ENCODE measurements at regions not wholly inside any gene's neighbourhood (a gene's known extent, or its start where the extent isn't known, plus 50 kb on each side); places are given as distances from the start of the nearest gene placed in this dataset.
"Not testable (repeated sequence)": the region's sequence is repeated elsewhere in the genome, so short reads cannot be mapped to it uniquely, and the experiment has no call there.

GRCh38 chr9:89854715-89855475 is 250.1 kb downstream of the GADD45G start:
- no peaks in the 10 kb centered on the region for H3K9me3 Mint-ChIP-seq
- H3K36me3 Mint-ChIP-seq (ENCODE audit: insufficient read depth), result no peaks in the 10 kb centered on the region
- peaks cover 3% of the 10 kb centered on the region for H3K4me1 Mint-ChIP-seq (ENCODE audit: low read depth)
- ATAC-seq, result no peak
- peaks cover 1% of the 10 kb centered on the region for H3K27me3 Mint-ChIP-seq (ENCODE audit: low read depth)
- DNase-seq, result no peak
- H3K4me3 Mint-ChIP-seq, result no peak overlapping the region

GRCh38 chr9:89856296-89856695 is 251.5 kb downstream of the GADD45G start:
- DNase-seq; H3K9me3 Mint-ChIP-seq; H3K27me3 Mint-ChIP-seq (ENCODE audit: low read depth); H3K4me1 Mint-ChIP-seq (ENCODE audit: low read depth); ATAC-seq; H3K36me3 Mint-ChIP-seq (ENCODE audit: insufficient read depth); H3K4me3 Mint-ChIP-seq: not testable (repeated sequence)

GRCh38 chr9:89856950-89857349 is 252.1 kb downstream of the GADD45G start:
- H3K27me3 Mint-ChIP-seq (ENCODE audit: low read depth); H3K4me3 Mint-ChIP-seq; DNase-seq; H3K4me1 Mint-ChIP-seq (ENCODE audit: low read depth); H3K9me3 Mint-ChIP-seq; H3K36me3 Mint-ChIP-seq (ENCODE audit: insufficient read depth); ATAC-seq: not testable (repeated sequence)

GRCh38 chr9:89859842-89860241 is 255.0 kb downstream of the GADD45G start:
- ATAC-seq; H3K4me1 Mint-ChIP-seq (ENCODE audit: low read depth); DNase-seq; H3K4me3 Mint-ChIP-seq; H3K36me3 Mint-ChIP-seq (ENCODE audit: insufficient read depth); H3K9me3 Mint-ChIP-seq; H3K27me3 Mint-ChIP-seq (ENCODE audit: low read depth): not testable (repeated sequence)

- not testable (repeated sequence) for H3K27me3 Mint-ChIP-seq (ENCODE audit: low read depth); H3K4me1 Mint-ChIP-seq (ENCODE audit: low read depth); H3K9me3 Mint-ChIP-seq; H3K4me3 Mint-ChIP-seq; H3K36me3 Mint-ChIP-seq (ENCODE audit: insufficient read depth); ATAC-seq; DNase-seq
These were observed 256.6 kb downstream of the GADD45G start for GRCh38 chr9:89861371-89861770.

GRCh38 chr9:89862316-89862715 is 257.5 kb downstream of the GADD45G start:
- no peak for ATAC-seq
- H3K4me1 Mint-ChIP-seq (ENCODE audit: low read depth), result peaks cover 3% of the 10 kb centered on the region
- no peaks in the 10 kb centered on the region for H3K9me3 Mint-ChIP-seq
- H3K4me3 Mint-ChIP-seq, result no peak overlapping the region
- peaks cover 3% of the 10 kb centered on the region for H3K27me3 Mint-ChIP-seq (ENCODE audit: low read depth)
- no peaks in the 10 kb centered on the region for H3K36me3 Mint-ChIP-seq (ENCODE audit: insufficient read depth)
- DNase-seq, result no peak

GRCh38 chr9:89863141-89863540 is 258.3 kb downstream of the GADD45G start:
- Mint-ChIP-seq H3K4me3 (no peak overlapping the region), H3K9me3 (no peaks in the 10 kb centered on the region), H3K36me3 (ENCODE audit: insufficient read depth) (no peaks in the 10 kb centered on the region), H3K27me3 (ENCODE audit: low read depth) (peaks cover 3% of the 10 kb centered on the region), H3K4me1 (ENCODE audit: low read depth) (peaks cover 3% of the 10 kb centered on the region)
- no peak for DNase-seq
- no peak for ATAC-seq

GRCh38 chr9:89863837-89864236 is 259.0 kb downstream of the GADD45G start:
- Mint-ChIP-seq H3K27me3 (ENCODE audit: low read depth) (peaks cover 3% of the 10 kb centered on the region), H3K4me3 (no peak overlapping the region), H3K9me3 (no peaks in the 10 kb centered on the region), H3K4me1 (ENCODE audit: low read depth) (peaks cover 1% of the 10 kb centered on the region), H3K36me3 (ENCODE audit: insufficient read depth) (no peaks in the 10 kb centered on the region)
- ATAC-seq, result no peak
- no peak for DNase-seq

GRCh38 chr9:89864257-89864656 is 259.4 kb downstream of the GADD45G start:
- peaks cover 3% of the 10 kb centered on the region for H3K27me3 Mint-ChIP-seq (ENCODE audit: low read depth)
- H3K36me3 Mint-ChIP-seq (ENCODE audit: insufficient read depth), result no peaks in the 10 kb centered on the region
- no peak for ATAC-seq
- H3K4me3 Mint-ChIP-seq, result no peak overlapping the region
- H3K9me3 Mint-ChIP-seq, result no peaks in the 10 kb centered on the region
- no peaks in the 10 kb centered on the region for H3K4me1 Mint-ChIP-seq (ENCODE audit: low read depth)
- no peak for DNase-seq

- Mint-ChIP-seq H3K9me3 (no peaks in the 10 kb centered on the region), H3K36me3 (ENCODE audit: insufficient read depth) (no peaks in the 10 kb centered on the region), H3K4me3 (no peak overlapping the region), H3K4me1 (ENCODE audit: low read depth) (no peaks in the 10 kb centered on the region), H3K27me3 (ENCODE audit: low read depth) (peaks cover 3% of the 10 kb centered on the region)
- DNase-seq (no peak), ATAC-seq (no peak)
These were observed 259.9 kb downstream of the GADD45G start for GRCh38 chr9:89864731-89865130.

GRCh38 chr9:89865357-89865756 is 260.5 kb downstream of the GADD45G start:
- Mint-ChIP-seq H3K9me3 (no peaks in the 10 kb centered on the region), H3K27me3 (ENCODE audit: low read depth) (peaks cover 2% of the 10 kb centered on the region), H3K4me3 (no peak overlapping the region), H3K4me1 (ENCODE audit: low read depth) (no peaks in the 10 kb centered on the region), H3K36me3 (ENCODE audit: insufficient read depth) (no peaks in the 10 kb centered on the region)
- ATAC-seq (no peak), DNase-seq (no peak)

- DNase-seq (no peak), ATAC-seq (no peak)
- Mint-ChIP-seq H3K27me3 (ENCODE audit: low read depth) (peaks cover 2% of the 10 kb centered on the region), H3K36me3 (ENCODE audit: insufficient read depth) (no peaks in the 10 kb centered on the region), H3K4me1 (ENCODE audit: low read depth) (no peaks in the 10 kb centered on the region), H3K4me3 (no peak overlapping the region), H3K9me3 (no peaks in the 10 kb centered on the region)
These were observed 261.2 kb downstream of the GADD45G start for GRCh38 chr9:89865981-89866380.

GRCh38 chr9:89866701-89867100 is 261.9 kb downstream of the GADD45G start:
- DNase-seq, result no peak
- Mint-ChIP-seq H3K27me3 (ENCODE audit: low read depth) (no peaks in the 10 kb centered on the region), H3K4me3 (no peak overlapping the region), H3K36me3 (ENCODE audit: insufficient read depth) (no peaks in the 10 kb centered on the region), H3K9me3 (no peaks in the 10 kb centered on the region), H3K4me1 (ENCODE audit: low read depth) (no peaks in the 10 kb centered on the region)
- no peak for ATAC-seq

- ATAC-seq, result no peak
- no peak overlapping the region for H3K4me3 Mint-ChIP-seq
- H3K27me3 Mint-ChIP-seq (ENCODE audit: low read depth), result no peaks in the 10 kb centered on the region
These were observed 263.3 kb downstream of the GADD45G start for GRCh38 chr9:89868100-89868499.

GRCh38 chr9:89869793-89870580 is 265.2 kb downstream of the GADD45G start:
- Mint-ChIP-seq H3K36me3 (ENCODE audit: insufficient read depth) (no peaks in the 10 kb centered on the region), H3K4me3 (no peak overlapping the region), H3K27me3 (ENCODE audit: low read depth) (no peaks in the 10 kb centered on the region), H3K4me1 (ENCODE audit: low read depth) (no peaks in the 10 kb centered on the region), H3K9me3 (no peaks in the 10 kb centered on the region)
- DNase-seq (no peak), ATAC-seq (no peak)

More at GRCh38 chr9:89868100-89868499, 263.3 kb downstream of the GADD45G start:
- Mint-ChIP-seq H3K36me3 (ENCODE audit: insufficient read depth) (no peaks in the 10 kb centered on the region), H3K9me3 (no peaks in the 10 kb centered on the region), H3K4me1 (ENCODE audit: low read depth) (no peaks in the 10 kb centered on the region)
- no peak for DNase-seq

Measured in activated T-cell treated with anti-CD3 and anti-CD28 coated beads, Interleukin-2, amount 50 U/mL, for 4 hours (primary cell).